ENCODE measurements at regions not wholly inside any gene's neighbourhood (a gene's known extent, or its start where the extent isn't known, plus 50 kb on each side); places are given as distances from the start of the nearest gene placed in this dataset.

GRCh38 chr6:137981758-137982157 is 114.7 kb downstream of the TNFAIP3 start:
- TF ChIP-seq CTCF (IDR thresholded peaks at IDR 0.05 in 8 of 11, conservative IDR thresholded peaks at IDR 0.05 in 3 of 11) (no peak), POLR2A (IDR thresholded peaks at IDR 0.05) (no peak), POLR2AphosphoS5 (IDR thresholded peaks at IDR 0.05) (no peak)
